NCI-H2196 (cell line): ENCODE measurements at regions not wholly inside any gene's neighbourhood (a gene's known extent, or its start where the extent isn't known, plus 50 kb on each side); places are given as distances from the start of the nearest gene placed in this dataset.

Source experiments
- DNase-seq: peaks from one replicate; lab custom pipeline; 2025; ENCODE audit not compliant: unreplicated experiment; lab: John Stamatoyannopoulos, UW

DNA sequence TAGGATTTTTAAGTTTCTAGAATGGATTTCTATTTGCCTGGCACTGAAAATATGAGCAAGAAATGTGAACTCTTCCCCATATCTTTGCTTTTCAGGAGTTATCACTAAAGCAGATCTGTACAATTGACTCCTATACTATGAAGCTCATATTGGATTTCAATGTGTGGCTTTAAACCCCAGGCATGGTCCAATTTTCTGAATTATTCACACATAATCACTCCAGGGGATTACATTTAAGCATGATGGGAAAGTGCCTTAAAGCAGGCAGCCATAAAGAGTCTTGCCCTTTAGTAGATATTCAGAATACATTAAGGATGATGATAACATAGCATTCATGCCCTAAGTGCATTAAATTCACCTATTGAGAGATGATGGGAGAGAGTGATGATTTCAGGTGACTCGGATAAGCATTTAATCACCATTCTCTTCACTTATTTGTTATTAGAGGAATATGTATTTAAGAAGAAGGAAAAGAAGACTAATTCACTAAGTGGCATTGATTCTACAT is 331.8 kb upstream of the ROBO1 start:
- no peak for DNase-seq

GRCh38 chr3:80097674-80098073 is 329.9 kb upstream of the ROBO1 start:
- no peak for DNase-seq

DNA sequence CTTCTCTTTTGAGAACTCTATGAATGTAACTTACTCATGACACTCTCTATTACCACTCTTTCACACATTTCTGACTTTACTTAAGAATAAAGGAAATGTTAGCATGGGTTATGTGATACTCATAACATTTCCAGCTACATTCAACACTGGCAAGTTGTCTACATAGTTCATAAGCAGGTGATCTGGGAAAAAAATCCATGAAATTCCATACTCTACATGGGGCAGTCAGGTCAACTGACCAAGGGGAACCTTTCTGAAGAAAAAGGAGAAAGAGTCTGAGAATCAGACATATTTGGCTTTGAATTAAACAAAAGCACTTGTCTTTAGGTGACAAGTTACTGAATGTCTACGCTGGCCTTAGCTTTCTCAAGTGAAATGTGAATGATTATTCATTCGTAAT is 329.1 kb upstream of the ROBO1 start:
- no peak for DNase-seq

DNA sequence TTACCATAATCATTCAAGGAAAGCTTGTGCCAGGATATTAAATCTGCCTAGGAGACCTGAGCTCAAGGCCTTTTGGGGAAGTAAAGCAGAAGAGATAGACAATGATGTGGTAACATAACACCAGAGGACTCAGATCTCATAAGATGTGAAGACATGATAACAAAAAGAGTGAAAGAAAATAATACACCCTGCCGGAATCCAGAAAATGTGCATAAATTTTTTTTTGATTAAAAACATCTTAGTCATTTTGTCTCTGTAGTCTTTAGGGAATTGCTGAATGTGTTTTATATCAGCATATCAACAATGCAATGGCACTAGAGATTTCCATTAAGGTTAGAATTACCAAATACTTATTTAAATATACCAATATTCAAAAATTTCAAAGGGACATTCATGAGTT is 326.8 kb upstream of the ROBO1 start:
- no peak for DNase-seq

DNA sequence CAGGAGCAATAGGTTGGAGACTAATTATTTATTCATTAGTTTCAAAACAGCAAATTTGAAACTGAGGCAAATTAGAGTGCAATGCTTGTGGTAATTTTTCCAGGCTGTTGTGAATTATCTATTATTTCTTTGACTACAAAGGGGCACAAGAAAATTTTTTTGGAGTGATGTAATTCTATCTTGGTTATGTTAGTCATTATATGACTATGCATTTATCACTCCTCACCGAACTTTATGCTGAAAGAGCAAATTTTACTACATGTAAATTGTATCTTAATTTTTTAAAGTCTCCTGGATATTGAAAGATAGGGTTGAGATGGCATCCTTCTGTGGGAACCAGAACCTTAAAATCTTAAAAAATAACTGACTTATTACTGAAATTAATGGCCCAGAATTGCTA is 320.0 kb upstream of the ROBO1 start:
- no peak for DNase-seq

DNA sequence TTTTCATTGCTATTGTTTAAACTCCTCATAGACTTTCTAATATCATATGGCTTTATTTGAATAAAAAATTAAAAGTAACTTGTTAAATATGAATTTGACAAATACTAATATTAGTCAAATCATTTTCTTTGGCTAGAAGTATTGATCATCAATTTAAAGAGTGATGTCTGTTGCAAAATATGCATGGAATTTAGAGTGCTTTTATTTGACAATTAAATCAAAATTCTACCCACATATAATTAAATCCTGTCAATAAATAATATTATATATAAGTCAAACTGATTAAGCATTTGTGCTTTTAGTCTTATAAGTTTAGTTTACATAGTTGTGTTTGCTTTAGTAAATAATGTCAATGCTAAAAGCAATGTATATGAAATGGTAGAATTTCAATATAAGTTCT is 318.6 kb upstream of the ROBO1 start:
- no peak for DNase-seq

DNA sequence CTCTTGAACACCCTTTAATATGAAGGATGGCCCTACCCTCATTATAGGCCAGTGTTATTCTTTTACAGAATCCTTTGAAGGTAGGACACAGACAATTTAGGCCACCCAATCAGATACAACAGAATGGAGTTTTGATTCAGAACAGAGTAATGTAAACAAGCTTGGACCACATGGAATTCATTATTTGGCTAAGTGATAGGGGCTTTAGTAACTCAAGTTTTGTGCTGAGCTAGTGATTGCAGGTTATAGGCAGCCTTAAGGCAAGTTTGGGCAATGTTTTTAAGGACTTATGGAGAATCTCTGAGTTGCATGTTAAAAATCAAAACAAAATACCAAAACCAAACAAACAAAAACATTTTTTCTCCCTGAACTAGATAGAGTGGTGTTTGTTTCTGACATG is 312.1 kb upstream of the ROBO1 start:
- no peak for DNase-seq

DNA sequence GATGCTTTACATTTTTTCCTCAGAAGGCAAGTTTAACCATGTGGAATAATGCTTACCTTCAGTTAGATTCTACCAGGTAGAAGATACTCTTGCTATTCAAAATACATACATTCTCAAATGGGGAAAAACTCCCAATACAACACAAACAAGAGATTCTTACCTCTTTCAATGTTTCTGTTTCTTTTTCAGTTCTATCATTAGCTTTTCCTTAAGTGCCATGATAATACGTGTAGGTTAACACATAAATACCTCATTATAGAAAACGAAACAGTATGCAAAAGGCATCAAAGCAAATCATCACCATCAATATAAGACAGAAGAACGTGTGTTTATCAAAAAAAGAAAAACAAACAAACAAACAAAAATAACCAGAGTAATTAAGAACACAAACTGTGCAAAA is 300.7 kb upstream of the ROBO1 start:
- no peak for DNase-seq

DNA sequence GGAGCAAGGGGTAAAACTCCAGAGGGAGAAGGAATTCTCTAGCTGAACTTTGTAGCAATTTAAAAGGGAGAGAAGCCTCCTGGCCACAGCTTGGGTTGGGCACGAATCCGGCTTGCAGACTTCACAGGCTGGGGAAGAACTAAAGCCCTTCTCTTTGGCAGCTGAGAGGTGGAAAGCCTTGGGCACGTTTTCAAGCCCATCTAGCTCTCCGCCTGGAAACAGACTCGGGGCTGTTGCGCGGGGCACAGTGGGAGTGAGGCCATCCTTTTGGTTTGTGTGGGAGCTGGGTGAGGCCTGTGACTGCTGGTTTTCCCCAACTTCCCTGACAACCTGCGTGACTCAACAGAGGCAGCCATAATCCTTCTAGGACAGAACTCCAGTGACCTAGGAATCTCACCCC is 295.7 kb upstream of the ROBO1 start:
- no peak for DNase-seq

- DNase-seq: no peak
Observed at GRCh38 chr3:80060664-80061063, 292.9 kb upstream of the ROBO1 start.

- DNase-seq: no peak
Observed at GRCh38 chr3:80055306-80055705, 287.5 kb upstream of the ROBO1 start.

DNA sequence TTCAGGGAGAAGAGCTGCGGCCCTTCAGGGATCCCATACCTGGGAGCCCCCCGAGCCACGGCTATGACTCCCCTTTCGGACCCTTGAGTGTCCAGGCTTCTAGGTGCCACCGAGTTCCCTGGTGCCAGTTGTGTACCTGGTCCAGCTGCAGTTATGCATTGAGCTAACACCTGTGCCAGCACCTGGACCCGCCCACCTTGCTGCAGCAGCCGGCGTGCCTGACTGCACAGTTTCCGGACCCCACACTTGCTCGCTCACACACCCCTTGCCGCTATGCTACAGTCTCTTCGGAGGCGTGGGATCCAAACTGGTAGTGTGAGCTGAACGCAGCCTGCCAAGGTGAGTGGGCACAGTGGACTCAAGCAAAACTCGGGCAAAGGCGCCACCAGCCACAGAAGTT is 284.5 kb upstream of the ROBO1 start:
- DNase-seq: no peak

DNA sequence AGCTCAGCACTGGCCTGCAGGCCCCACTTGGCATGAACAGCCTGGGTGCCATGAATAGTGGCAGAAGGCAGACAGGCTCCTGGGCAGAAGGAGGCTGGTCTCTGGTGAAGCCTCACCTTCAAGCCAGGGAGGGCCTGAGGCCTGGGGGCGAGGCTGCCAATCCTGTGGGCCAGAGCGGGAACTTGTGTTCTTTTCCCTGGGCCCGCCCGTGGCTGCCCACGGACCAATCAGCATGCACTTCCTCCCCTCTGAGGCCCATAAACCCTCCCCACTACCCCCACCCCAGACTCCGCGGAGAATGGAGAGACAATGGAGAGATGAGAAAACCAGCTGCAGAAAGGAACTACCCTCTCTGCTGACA is 283.8 kb upstream of the ROBO1 start:
- DNase-seq: no peak

GRCh38 chr3:80050826-80051601 is 283.2 kb upstream of the ROBO1 start:
- no peak for DNase-seq

- DNase-seq: no peak
Observed at GRCh38 chr3:80043226-80043625, 275.4 kb upstream of the ROBO1 start.

GRCh38 chr3:80040067-80040466 is 272.3 kb upstream of the ROBO1 start:
- no peak for DNase-seq

GRCh38 chr3:80036176-80036575 is 268.4 kb upstream of the ROBO1 start:
- no peak for DNase-seq

GRCh38 chr3:80035021-80035420 is 267.2 kb upstream of the ROBO1 start:
- no peak for DNase-seq

GRCh38 chr3:80023010-80023409 is 255.2 kb upstream of the ROBO1 start:
- DNase-seq: no peak

DNA sequence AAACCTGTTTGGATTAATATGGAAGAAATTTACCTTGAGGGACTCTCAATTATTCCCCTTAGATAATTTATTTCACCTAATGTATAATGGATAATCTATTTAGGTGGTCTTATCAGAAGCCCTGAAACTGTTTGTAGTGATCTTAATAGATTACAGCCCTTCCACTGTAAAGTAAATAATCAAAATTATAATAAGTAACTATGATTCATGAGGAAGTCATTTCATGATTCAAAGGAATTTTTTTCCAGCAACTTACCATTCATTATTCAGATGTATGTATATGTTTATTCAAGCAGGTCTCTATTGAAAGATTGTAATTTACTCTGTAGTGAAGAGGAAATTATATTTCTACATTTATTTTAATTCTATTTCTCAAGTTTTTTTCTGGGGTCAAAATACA is 250.6 kb upstream of the ROBO1 start:
- DNase-seq: no peak

- no peak for DNase-seq
Observed at GRCh38 chr3:80017369-80017768, 249.6 kb upstream of the ROBO1 start.

DNA sequence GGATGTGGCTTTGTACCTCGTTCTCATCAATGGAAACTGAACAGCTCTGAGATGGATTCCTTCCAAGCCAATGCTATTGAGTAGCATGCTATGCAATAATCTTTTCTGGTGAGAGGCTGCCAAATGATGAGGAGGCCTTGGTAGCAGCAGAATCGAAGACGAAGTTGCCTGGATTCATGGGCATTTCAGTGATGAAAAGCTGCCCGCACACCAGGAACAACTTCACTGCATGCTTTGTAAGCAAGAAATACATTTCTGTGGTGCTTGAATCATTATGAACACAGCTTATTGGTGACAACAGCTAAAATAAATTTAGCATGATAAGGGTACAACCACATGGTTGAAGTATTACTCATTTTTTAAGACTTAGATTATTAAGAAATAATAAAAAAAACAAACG is 246.8 kb upstream of the ROBO1 start:
- no peak for DNase-seq

DNA sequence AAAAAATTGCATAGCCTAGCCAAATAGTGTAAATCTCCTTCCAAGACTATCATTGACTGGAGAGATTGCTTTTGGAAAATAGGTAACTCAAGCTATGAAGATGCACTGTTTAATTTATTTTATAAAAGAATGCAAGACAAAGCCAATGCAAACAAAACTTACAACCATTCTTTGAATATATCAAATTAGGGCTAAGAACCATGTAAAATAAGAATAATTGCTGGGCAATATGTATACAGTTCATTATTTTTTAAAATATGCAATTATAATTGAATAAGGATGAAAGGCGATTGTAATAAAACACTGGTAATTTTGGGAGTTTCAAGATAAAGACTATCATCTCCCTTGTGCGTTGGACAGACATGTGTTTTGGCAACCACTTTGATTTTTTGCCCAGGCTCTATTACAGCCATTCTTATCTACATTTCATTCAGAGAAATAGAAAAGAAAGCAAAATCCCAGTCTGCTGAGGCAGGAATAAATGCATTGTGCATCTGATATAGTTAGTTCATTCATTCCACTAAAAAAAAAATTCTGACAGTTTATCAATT is 242.3 kb upstream of the ROBO1 start:
- DNase-seq: no peak
